Erythroblast (primary cell): ENCODE measurements at regions not wholly inside any gene's neighbourhood (a gene's known extent, or its start where the extent isn't known, plus 50 kb on each side); places are given as distances from the start of the nearest gene placed in this dataset.
"Not testable (repeated sequence)": the region's sequence is repeated elsewhere in the genome, so short reads cannot be mapped to it uniquely, and the experiment has no call there.

Experiments
- GATA1 ChIP-seq: IDR thresholded peaks from 2 replicates; pipeline ENCODE4 v1.6.1; 2011; ENCODE audit warnings: low read depth, mild to moderate bottlenecking, control low read depth, low read length, moderate library complexity
- POLR2A ChIP-seq: IDR thresholded peaks from 2 replicates; pipeline ENCODE4 v1.6.1; 2011; ENCODE audit warnings: mild to moderate bottlenecking, low read length

- TF ChIP-seq POLR2A, GATA1: not testable (repeated sequence)
Measured at GRCh38 chr4:115452229-115452628, 338.8 kb upstream of the NDST4 start.
